ENCODE measurements at regions not wholly inside any gene's neighbourhood (a gene's known extent, or its start where the extent isn't known, plus 50 kb on each side); places are given as distances from the start of the nearest gene placed in this dataset.

GRCh38 chrX:139198936-139199335 lies 331.6 kb upstream of the F9 start:
- TF ChIP-seq CTCF (IDR thresholded peaks at IDR 0.05), result no peak
- TF ChIP-seq POLR2AphosphoS5 (IDR thresholded peaks at IDR 0.05), result no peak
- TF ChIP-seq EP300 (IDR thresholded peaks at IDR 0.05), result no peak
